Thyroid gland (tissue), 4 donors: ENCODE measurements at regions not wholly inside any gene's neighbourhood (a gene's known extent, or its start where the extent isn't known, plus 50 kb on each side); places are given as distances from the start of the nearest gene placed in this dataset.

Experiments
- CTCF ChIP-seq, 6 experiments: fragments of 200-600 bp in 3 of 6; fragments of 450-650 bp in 3 of 6; sonication (generic) in 3 of 6; IDR thresholded peaks; one replicate each; pipeline ENCODE4 v1.5.1; 2016 to 2019; ENCODE audit warnings: antibody characterized with exemption in 6 of 6, mild to moderate bottlenecking in 2 of 6, inconsistent platforms in 1 of 6, moderate library complexity in 1 of 6
- POLR2A ChIP-seq, 2 donors: fragments of 450-650 bp; IDR thresholded peaks; one replicate each; pipeline ENCODE4 v1.6.1; 2017; ENCODE audit warnings: antibody characterized with exemption in 2 of 2, mild to moderate bottlenecking in 2 of 2, moderate library complexity in 1 of 2

- TF ChIP-seq POLR2A (IDR thresholded peaks at IDR 0.05) (no peak), CTCF (IDR thresholded peaks at IDR 0.05) (no peak)
Measured at GRCh38 chr10:128398118-128398517, 271.9 kb upstream of the MKI67 start.
